ENCODE measurements at regions not wholly inside any gene's neighbourhood (a gene's known extent, or its start where the extent isn't known, plus 50 kb on each side); places are given as distances from the start of the nearest gene placed in this dataset.

- no peak for DNase-seq (ENCODE audit: low spot score)
- TF ChIP-seq CTCF (IDR thresholded peaks at IDR 0.05; ENCODE audit: borderline replicate concordance, control extremely low read depth, extremely low read depth, insufficient read depth, missing control alignments), result no peak
- in situ Hi-C loops (cut with MboI; ENCODE audit: low sequenced_read_pairs, unreplicated experiment), result no loop called here
These were observed 895.6 kb downstream of the SLC6A15 start for GRCh38 chr12:84016956-84017355.

- no peak for DNase-seq (ENCODE audit: low spot score)
- in situ Hi-C loops (cut with MboI; ENCODE audit: low sequenced_read_pairs, unreplicated experiment), result no loop called here
- no peak for TF ChIP-seq CTCF (IDR thresholded peaks at IDR 0.05; ENCODE audit: borderline replicate concordance, control extremely low read depth, extremely low read depth, insufficient read depth, missing control alignments)
These were observed 915.2 kb downstream of the SLC6A15 start for GRCh38 chr12:83997423-83997822.

- DNase-seq (ENCODE audit: low spot score), result no peak
- no peak for TF ChIP-seq CTCF (IDR thresholded peaks at IDR 0.05; ENCODE audit: borderline replicate concordance, control extremely low read depth, extremely low read depth, insufficient read depth, missing control alignments)
- in situ Hi-C loops (cut with MboI; ENCODE audit: low sequenced_read_pairs, unreplicated experiment), result no loop called here
These were observed 915.9 kb downstream of the SLC6A15 start for GRCh38 chr12:83996671-83997070.

- no peak for TF ChIP-seq CTCF (IDR thresholded peaks at IDR 0.05; ENCODE audit: borderline replicate concordance, control extremely low read depth, extremely low read depth, insufficient read depth, missing control alignments)
- DNase-seq (ENCODE audit: low spot score), result no peak
- in situ Hi-C loops (cut with MboI; ENCODE audit: low sequenced_read_pairs, unreplicated experiment), result no loop called here
These were observed 927.5 kb downstream of the SLC6A15 start for GRCh38 chr12:83985084-83985483.

- in situ Hi-C loops (cut with MboI; ENCODE audit: low sequenced_read_pairs, unreplicated experiment), result no loop called here
- no peak for DNase-seq (ENCODE audit: low spot score)
- TF ChIP-seq CTCF (IDR thresholded peaks at IDR 0.05; ENCODE audit: borderline replicate concordance, control extremely low read depth, extremely low read depth, insufficient read depth, missing control alignments), result no peak
These were observed 932.2 kb downstream of the SLC6A15 start for GRCh38 chr12:83980398-83980797.

GRCh38 chr12:83979785-83980184 lies 932.8 kb downstream of the SLC6A15 start:
- DNase-seq (ENCODE audit: low spot score), result no peak
- in situ Hi-C loops (cut with MboI; ENCODE audit: low sequenced_read_pairs, unreplicated experiment), result no loop called here
- TF ChIP-seq CTCF (IDR thresholded peaks at IDR 0.05; ENCODE audit: borderline replicate concordance, control extremely low read depth, extremely low read depth, insufficient read depth, missing control alignments), result no peak

GRCh38 chr12:83971781-83972180 lies 940.8 kb downstream of the SLC6A15 start:
- in situ Hi-C loops (cut with MboI; ENCODE audit: low sequenced_read_pairs, unreplicated experiment), result no loop called here
- DNase-seq (ENCODE audit: low spot score), result no peak
- no peak for TF ChIP-seq CTCF (IDR thresholded peaks at IDR 0.05; ENCODE audit: borderline replicate concordance, control extremely low read depth, extremely low read depth, insufficient read depth, missing control alignments)
